H1 (cell line): ENCODE measurements at regions not wholly inside any gene's neighbourhood (a gene's known extent, or its start where the extent isn't known, plus 50 kb on each side); places are given as distances from the start of the nearest gene placed in this dataset.

Experiments used
- CTCF ChIA-PET: fragments of 300-600 bp; sonication (Branson Sonifier 250); formaldehyde crosslinking; loops from one replicate; lab custom pipeline; 2021; ENCODE audit not compliant: partially characterized antibody; lab: Charles Lee
- POLR2A ChIA-PET: fragments of 300-600 bp; sonication (Branson Sonifier 250); formaldehyde crosslinking; loops from one replicate; lab custom pipeline; 2021; ENCODE audit warnings: inconsistent platforms; ENCODE audit not compliant: partially characterized antibody; lab: Charles Lee
- DNase-seq, 2 experiments: peaks; one replicate each; pipeline versions ENCODE4 v3.0.0 to v3.0.0-alpha.2; 2010 to 2022; ENCODE audit warnings: low spot score in 2 of 2, low read depth in 1 of 2, mixed read lengths in 1 of 2
- FAIRE-seq: peaks from 2 replicates; lab custom pipeline; 2011; peaks lifted over from hg19 to GRCh38; lab: Jason Lieb, UNC
- H2AFZ ChIP-seq: 2 replicates; pipeline ENCODE4 v1.8.1; 2012; ENCODE audit warnings: low read length, inconsistent platforms
- H2AK5ac ChIP-seq: 2 replicates; pipeline ENCODE4 v1.6.1; 2013; ENCODE audit warnings: low read depth, low read length
- H2BK120ac ChIP-seq: replicated peaks from 2 replicates; pipeline ENCODE3; 2013; ENCODE audit warnings: low read depth, low read length, inconsistent platforms
- H2BK12ac ChIP-seq: 2 replicates; pipeline ENCODE4 v1.6.1; 2013; ENCODE audit warnings: low read depth, low read length
- H2BK15ac ChIP-seq: 2 replicates; pipeline ENCODE4 v1.6.1; 2013; ENCODE audit warnings: low read length
- H2BK20ac ChIP-seq: 2 replicates; pipeline ENCODE4 v1.6.1; 2013; ENCODE audit warnings: low read length
- H2BK5ac ChIP-seq: 2 replicates; pipeline ENCODE4 v1.6.1; 2013; ENCODE audit warnings: low read depth, low read length
- H3K14ac ChIP-seq: 2 replicates; pipeline ENCODE4 v1.6.1; 2013; ENCODE audit warnings: inconsistent platforms; ENCODE audit not compliant: insufficient read length
- H3K18ac ChIP-seq: 2 replicates; pipeline ENCODE4 v1.6.1; 2013; ENCODE audit warnings: low read length; ENCODE audit errors: extremely low read depth
- H3K23ac ChIP-seq: 2 replicates; pipeline ENCODE4 v1.6.1; 2013; ENCODE audit warnings: inconsistent platforms; ENCODE audit not compliant: insufficient read length
- H3K23me2 ChIP-seq: 2 replicates; pipeline ENCODE4 v1.6.1; 2013; ENCODE audit warnings: low read depth, low read length
- H3K27ac ChIP-seq: 2 replicates; pipeline ENCODE4 v1.6.1; 2011; ENCODE audit warnings: low read depth, low read length, inconsistent platforms
- H3K27me3 ChIP-seq, 4 experiments: replicated peaks in 1 of 4; 1 replicate in 1 of 4; 2 replicates in 3 of 4; pipeline versions ENCODE4 v1.6.1 to v1.8.1; 2011 to 2013; ENCODE audit warnings: low read length in 3 of 4, mild to moderate bottlenecking in 3 of 4, inconsistent platforms in 2 of 4, mixed read lengths in 2 of 4, moderate library complexity in 1 of 4; ENCODE audit not compliant: control insufficient read depth in 3 of 4, insufficient read depth in 3 of 4; ENCODE audit errors: extremely low read depth in 1 of 4
- H3K36me3 ChIP-seq, 4 experiments: 2 replicates each; pipeline versions ENCODE4 v1.6.1 to v1.8.1; 2011 to 2013; ENCODE audit warnings: mild to moderate bottlenecking in 4 of 4, low read length in 3 of 4, moderate library complexity in 2 of 4, control low read depth in 1 of 4, inconsistent platforms in 1 of 4; ENCODE audit not compliant: insufficient read depth in 4 of 4, control insufficient read depth in 2 of 4
- H3K4ac ChIP-seq: replicated peaks from 2 replicates; pipeline ENCODE3; 2013; ENCODE audit warnings: low read length, low read depth, mixed read lengths, inconsistent platforms; ENCODE audit not compliant: insufficient read length
- H3K4me1 ChIP-seq, 4 experiments: replicated peaks in 1 of 4; 1 replicate in 1 of 4; 2 replicates in 3 of 4; pipeline versions ENCODE4 v1.6.1 to v1.8.1; 2011 to 2013; ENCODE audit warnings: low read length in 3 of 4, inconsistent platforms in 2 of 4, mixed read lengths in 1 of 4; ENCODE audit not compliant: insufficient read depth in 4 of 4, control insufficient read depth in 3 of 4
- H3K4me2 ChIP-seq, 2 experiments: 2 replicates each; pipeline versions ENCODE4 v1.6.1 to v1.8.1; 2011 to 2013; ENCODE audit warnings: low read depth in 2 of 2, low read length in 2 of 2, control low read depth in 1 of 2, inconsistent platforms in 1 of 2, mild to moderate bottlenecking in 1 of 2; ENCODE audit not compliant: insufficient read depth in 1 of 2
- H3K4me3 ChIP-seq, 4 experiments: fragments of 200-600, 300-600 bp in 1 of 4; sonication (generic), shearing (Covaris generic), sonication (Bioruptor Twin) in 1 of 4; 2 replicates each; pipeline versions ENCODE4 v1.5.1 to v1.8.1; 2011 to 2016; ENCODE audit warnings: low read length in 4 of 4, low read depth in 3 of 4, control low read depth in 2 of 4, inconsistent platforms in 2 of 4, mild to moderate bottlenecking in 2 of 4, mixed read lengths in 1 of 4, moderate library complexity in 1 of 4; ENCODE audit not compliant: insufficient read depth in 2 of 4; ENCODE audit errors: extremely low read depth in 1 of 4
- H3K56ac ChIP-seq: replicated peaks from 2 replicates; pipeline ENCODE3; 2013; ENCODE audit warnings: low read depth, mild to moderate bottlenecking, mixed read lengths, low read length, inconsistent platforms; ENCODE audit not compliant: insufficient read length
- H3K79me1 ChIP-seq: 2 replicates; pipeline ENCODE4 v1.6.1; 2013; ENCODE audit warnings: low read depth, low read length, control low read depth
- H3K79me2 ChIP-seq, 2 experiments: 2 replicates each; pipeline versions ENCODE4 v1.6.1 to v1.8.1; 2012 to 2013; ENCODE audit warnings: low read length in 2 of 2, mild to moderate bottlenecking in 2 of 2, inconsistent platforms in 1 of 2; ENCODE audit not compliant: insufficient read depth in 2 of 2, control insufficient read depth in 1 of 2
- H3K9ac ChIP-seq, 4 experiments: replicated peaks in 1 of 4; 1 replicate in 1 of 4; 2 replicates in 3 of 4; pipeline versions ENCODE4 v1.6.1 to v1.8.1; 2011 to 2013; ENCODE audit warnings: low read depth in 3 of 4, low read length in 3 of 4, control low read depth in 2 of 4, mild to moderate bottlenecking in 2 of 4, moderate library complexity in 2 of 4, inconsistent platforms in 1 of 4; ENCODE audit errors: extremely low read depth in 1 of 4
- H3K9me3 ChIP-seq, 2 experiments: 2 replicates each; pipeline versions ENCODE4 v1.6.1 to v1.8.1; 2012 to 2013; ENCODE audit warnings: mild to moderate bottlenecking in 2 of 2, moderate library complexity in 2 of 2, control low read depth in 1 of 2, inconsistent platforms in 1 of 2, low read depth in 1 of 2, low read length in 1 of 2, mixed read lengths in 1 of 2; ENCODE audit not compliant: insufficient read depth in 2 of 2
- H4K20me1 ChIP-seq, 2 experiments: replicated peaks in 1 of 2; 2 replicates each; pipeline versions ENCODE3 to v1.8.1; 2011 to 2013; ENCODE audit warnings: inconsistent platforms in 2 of 2, low read length in 2 of 2, mild to moderate bottlenecking in 1 of 2; ENCODE audit not compliant: insufficient read depth in 2 of 2, control insufficient read depth in 1 of 2
- H4K5ac ChIP-seq: 2 replicates; pipeline ENCODE4 v1.6.1; 2013; ENCODE audit warnings: low read length, low read depth, mixed read lengths, inconsistent platforms; ENCODE audit not compliant: insufficient read length
- H4K8ac ChIP-seq: 2 replicates; pipeline ENCODE4 v1.8.0; 2013; ENCODE audit warnings: mild to moderate bottlenecking, moderate library complexity, low read length, inconsistent platforms; ENCODE audit not compliant: insufficient read depth; ENCODE audit errors: extremely low read depth
- H4K91ac ChIP-seq: replicated peaks from 2 replicates; pipeline ENCODE3; 2013; ENCODE audit warnings: low read length, mixed read lengths, inconsistent platforms; ENCODE audit not compliant: insufficient read length
- CEBPB ChIP-seq: IDR thresholded peaks from 2 replicates; pipeline ENCODE4 v1.6.1; 2012; ENCODE audit warnings: low read depth, low read length
- CTBP2 ChIP-seq: IDR thresholded peaks from 2 replicates; pipeline ENCODE4 v1.7.0; 2011; ENCODE audit warnings: borderline replicate concordance, mild to moderate bottlenecking, moderate library complexity, mixed read lengths, low read length; ENCODE audit not compliant: insufficient read depth, insufficient read length
- PHF8 ChIP-seq: fragments of 200-600 bp; sonication (generic); conservative IDR thresholded peaks from 2 replicates; pipeline ENCODE4 v1.7.1; 2012; ENCODE audit warnings: low read depth, mild to moderate bottlenecking, inconsistent platforms, low read length, moderate library complexity
- SRF ChIP-seq: IDR thresholded peaks from 2 replicates; pipeline ENCODE4 v1.6.1; 2011; ENCODE audit warnings: mild to moderate bottlenecking, low read depth, low read length, moderate library complexity
- TEAD4 ChIP-seq: IDR thresholded peaks from 2 replicates; pipeline ENCODE4 v1.6.1; 2012; ENCODE audit warnings: low read depth, low read length, inconsistent platforms, mixed read lengths
- WGBS, 2 experiments: shearing (Covaris generic) in 1 of 2; methylation state at CpG; one replicate each; pipeline versions ENCODE4 v1.1.6 to v1.1.7; 2013 to 2015; ENCODE audit warnings: low lambda C conversion rate in 2 of 2, mixed read lengths in 2 of 2, inconsistent platforms in 1 of 2, low coverage in 1 of 2, missing lambda C conversion rate in 1 of 2; ENCODE audit not compliant: insufficient replicate concordance in 2 of 2, insufficient coverage in 1 of 2, insufficient read length in 1 of 2; ENCODE audit errors: extremely low coverage in 1 of 2, missing lambda C conversion rate in 1 of 2; 5-methylcytosine and 5-hydroxymethylcytosine counted together

GRCh38 chr11:115679945-115680344 is 175.7 kb upstream of the CADM1 start:
- Histone ChIP-seq H4K5ac (no peak overlapping the region), H2BK5ac (no peak overlapping the region), H3K36me3 (no peaks in the 10 kb centered on the region), H4K91ac (no peak overlapping the region), H3K56ac (no peak overlapping the region), H3K4me3 (no peak overlapping the region), H3K9me3 (no peaks in the 10 kb centered on the region), H3K18ac (no peak overlapping the region), H3K4me1 (peaks cover 0 to 3% (median 1%) of the 10 kb centered on the region in 4 experiments; a peak in 5 of 7 replicates), H2BK12ac (no peak overlapping the region), H3K9ac (no peak overlapping the region), H4K20me1 (no peaks in the 10 kb centered on the region), H2BK15ac (no peak overlapping the region), H2AFZ (no peak overlapping the region), H3K79me2 (no peaks in the 10 kb centered on the region)
- no peak for FAIRE-seq
- WGBS, 2 experiments: 73% methylated on average over 4 of the region's 4 CpGs; no CpG with 5 or more reads in 1 of the 2 experiments
- POLR2A ChIA-PET: no interaction called here
- CTCF ChIA-PET: interaction anchor here (0.6 to 4.3 kb wide), 33 partner anchors 8 to 789 kb away, joined by 3 to 35 read pairs (median 4); partner anchors contain the start of gene CADM1
- TF ChIP-seq TEAD4 (no peak), CTBP2 (no peak), SRF (no peak), CEBPB (no peak), PHF8 (no peak)
- TF ChIP-seq, all 59 proteins: peak for 0
- Histone ChIP-seq H2BK20ac (no peak overlapping the region), H4K8ac (no peak overlapping the region), H3K79me1 (no peaks in the 10 kb centered on the region), H3K14ac (no peak overlapping the region), H2BK120ac (no peak overlapping the region), H3K27ac (no peak overlapping the region), H3K23ac (no peak overlapping the region), H3K4me2 (no peak overlapping the region), H2AK5ac (no peak overlapping the region), H3K27me3 (no peaks in the 10 kb centered on the region), H3K23me2 (no peaks in the 10 kb centered on the region), H3K4ac (no peak overlapping the region)
- no peak for DNase-seq
